ENCODE measurements at regions not wholly inside any gene's neighbourhood (a gene's known extent, or its start where the extent isn't known, plus 50 kb on each side); places are given as distances from the start of the nearest gene placed in this dataset.

DNA sequence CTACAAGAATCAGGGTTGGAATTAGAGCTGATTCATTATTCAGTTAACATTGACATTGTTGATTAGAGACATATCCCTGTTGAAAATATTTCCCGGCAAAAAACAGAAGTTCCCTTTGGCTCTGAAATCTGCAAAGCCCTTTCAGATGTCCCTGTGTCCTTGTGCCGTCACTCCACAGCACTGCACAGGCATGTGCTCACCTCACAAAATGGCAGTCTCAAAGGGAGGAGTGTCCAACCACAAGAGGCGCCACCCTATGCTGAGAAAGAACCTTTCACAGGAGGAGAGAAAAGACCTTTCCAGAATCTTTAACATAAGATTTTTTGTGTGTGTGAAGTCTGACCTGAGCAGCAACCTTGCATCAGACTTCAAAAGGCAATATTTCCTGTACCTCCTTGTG lies 112.8 kb upstream of the PRSS3 start:
- no peak overlapping the region for H3K4me3 ChIP-seq (ENCODE audit: insufficient read depth, low read length, poor library complexity, severe bottlenecking)
- no peak overlapping the region for H3K4me2 ChIP-seq (ENCODE audit: low read depth, low read length, poor library complexity, severe bottlenecking)
- no peaks in the 10 kb centered on the region for H4K20me1 ChIP-seq (ENCODE audit: low read depth, low read length)
- no peaks in the 10 kb centered on the region for H3K79me2 ChIP-seq (ENCODE audit: insufficient read depth, low read length)
- no peaks in the 10 kb centered on the region for H3K9me2 ChIP-seq (replicated peaks; ENCODE audit: insufficient read depth, low read length)
- no peak overlapping the region for H3K9ac ChIP-seq (ENCODE audit: low read length)
- H3K27me3 ChIP-seq (ENCODE audit: low read length), result no peaks in the 10 kb centered on the region
- H3K36me3 ChIP-seq (ENCODE audit: low read length), result no peaks in the 10 kb centered on the region
- H2AFZ ChIP-seq (ENCODE audit: low read depth, low read length, severe bottlenecking), result no peak overlapping the region
- H3F3A ChIP-seq (ENCODE audit: insufficient read depth), result no peaks in the 10 kb centered on the region
- no peak overlapping the region for H3K27ac ChIP-seq (ENCODE audit: low read depth, low read length)
- no peak for TF ChIP-seq EZH2phosphoT487 (conservative IDR thresholded peaks at IDR 0.05; ENCODE audit: low read length)
- TF ChIP-seq, protein P1, sequence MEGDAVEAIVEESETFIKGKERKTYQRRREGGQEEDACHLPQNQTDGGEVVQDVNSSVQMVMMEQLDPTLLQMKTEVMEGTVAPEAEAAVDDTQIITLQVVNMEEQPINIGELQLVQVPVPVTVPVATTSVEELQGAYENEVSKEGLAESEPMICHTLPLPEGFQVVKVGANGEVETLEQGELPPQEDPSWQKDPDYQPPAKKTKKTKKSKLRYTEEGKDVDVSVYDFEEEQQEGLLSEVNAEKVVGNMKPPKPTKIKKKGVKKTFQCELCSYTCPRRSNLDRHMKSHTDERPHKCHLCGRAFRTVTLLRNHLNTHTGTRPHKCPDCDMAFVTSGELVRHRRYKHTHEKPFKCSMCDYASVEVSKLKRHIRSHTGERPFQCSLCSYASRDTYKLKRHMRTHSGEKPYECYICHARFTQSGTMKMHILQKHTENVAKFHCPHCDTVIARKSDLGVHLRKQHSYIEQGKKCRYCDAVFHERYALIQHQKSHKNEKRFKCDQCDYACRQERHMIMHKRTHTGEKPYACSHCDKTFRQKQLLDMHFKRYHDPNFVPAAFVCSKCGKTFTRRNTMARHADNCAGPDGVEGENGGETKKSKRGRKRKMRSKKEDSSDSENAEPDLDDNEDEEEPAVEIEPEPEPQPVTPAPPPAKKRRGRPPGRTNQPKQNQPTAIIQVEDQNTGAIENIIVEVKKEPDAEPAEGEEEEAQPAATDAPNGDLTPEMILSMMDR (IDR thresholded peaks at IDR 0.05; ENCODE audit: insufficient read depth, low read length, poor library complexity, severe bottlenecking), result no peak
- H3K9me3 ChIP-seq (ENCODE audit: insufficient read depth, low read length), result no peaks in the 10 kb centered on the region

DNA sequence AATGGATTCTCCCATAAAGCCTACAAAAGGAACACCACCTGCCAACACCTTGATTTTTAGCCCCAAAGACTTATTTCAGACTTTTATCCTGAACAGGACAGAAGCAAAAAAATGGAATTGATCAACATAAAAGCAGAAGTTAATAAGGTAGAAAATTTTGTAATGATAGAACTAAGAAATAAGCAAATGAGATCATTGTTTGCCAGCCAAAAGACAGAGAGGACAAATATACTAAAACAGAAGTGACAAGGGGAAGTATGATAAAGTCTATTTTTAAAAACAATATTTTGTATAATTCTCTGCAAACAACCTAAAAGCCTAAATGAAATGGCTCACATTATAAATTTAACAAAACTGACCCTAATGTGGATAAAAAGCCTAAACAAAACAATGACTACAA lies 110.5 kb upstream of the PRSS3 start:
- Histone ChIP-seq H3K79me2 (ENCODE audit: insufficient read depth, low read length) (no peaks in the 10 kb centered on the region), H3K4me2 (ENCODE audit: low read depth, low read length, poor library complexity, severe bottlenecking) (no peak overlapping the region), H3K4me3 (ENCODE audit: insufficient read depth, low read length, poor library complexity, severe bottlenecking) (no peak overlapping the region), H3K36me3 (ENCODE audit: low read length) (no peaks in the 10 kb centered on the region), H4K20me1 (ENCODE audit: low read depth, low read length) (no peaks in the 10 kb centered on the region), H3K9ac (ENCODE audit: low read length) (no peak overlapping the region), H3F3A (ENCODE audit: insufficient read depth) (no peaks in the 10 kb centered on the region), H3K27ac (ENCODE audit: low read depth, low read length) (no peak overlapping the region), H3K9me3 (ENCODE audit: insufficient read depth, low read length) (no peaks in the 10 kb centered on the region), H3K9me2 (replicated peaks; ENCODE audit: insufficient read depth, low read length) (no peaks in the 10 kb centered on the region), H2AFZ (ENCODE audit: low read depth, low read length, severe bottlenecking) (no peak overlapping the region), H3K27me3 (ENCODE audit: low read length) (no peaks in the 10 kb centered on the region)
- TF ChIP-seq, protein P1 (IDR thresholded peaks at IDR 0.05; ENCODE audit: insufficient read depth, low read length, poor library complexity, severe bottlenecking), result no peak
- TF ChIP-seq EZH2phosphoT487 (conservative IDR thresholded peaks at IDR 0.05; ENCODE audit: low read length), result no peak

DNA sequence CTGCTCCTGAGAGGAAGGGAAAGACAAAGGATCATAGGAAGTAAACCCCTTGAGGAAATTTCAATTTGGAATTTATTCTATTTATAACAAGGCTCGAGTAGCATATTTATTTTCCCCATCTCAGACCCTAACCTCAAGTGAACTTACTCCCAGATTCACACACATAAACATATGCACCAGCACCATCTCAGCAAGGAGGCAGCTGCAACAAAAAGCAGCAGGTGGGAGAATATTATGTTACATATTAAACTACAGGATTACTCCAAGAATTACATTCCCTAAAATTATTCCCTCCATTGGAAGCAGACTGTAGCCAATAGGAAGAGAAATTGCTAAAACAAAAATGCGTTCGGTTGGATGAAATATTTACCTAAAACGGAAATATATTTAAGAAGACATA lies 108.4 kb upstream of the PRSS3 start:
- H3K9me2 ChIP-seq (replicated peaks; ENCODE audit: insufficient read depth, low read length), result no peaks in the 10 kb centered on the region
- H3K36me3 ChIP-seq (ENCODE audit: low read length), result no peaks in the 10 kb centered on the region
- H3K27me3 ChIP-seq (ENCODE audit: low read length), result no peaks in the 10 kb centered on the region
- H3K9ac ChIP-seq (ENCODE audit: low read length), result no peak overlapping the region
- no peak overlapping the region for H3K27ac ChIP-seq (ENCODE audit: low read depth, low read length)
- H2AFZ ChIP-seq (ENCODE audit: low read depth, low read length, severe bottlenecking), result no peak overlapping the region
- H3K9me3 ChIP-seq (ENCODE audit: insufficient read depth, low read length), result no peaks in the 10 kb centered on the region
- H3K79me2 ChIP-seq (ENCODE audit: insufficient read depth, low read length), result no peaks in the 10 kb centered on the region
- H3K4me3 ChIP-seq (ENCODE audit: insufficient read depth, low read length, poor library complexity, severe bottlenecking), result no peak overlapping the region
- H4K20me1 ChIP-seq (ENCODE audit: low read depth, low read length), result no peaks in the 10 kb centered on the region
- TF ChIP-seq, protein P1 (IDR thresholded peaks at IDR 0.05; ENCODE audit: insufficient read depth, low read length, poor library complexity, severe bottlenecking), result no peak
- TF ChIP-seq EZH2phosphoT487 (conservative IDR thresholded peaks at IDR 0.05; ENCODE audit: low read length), result no peak
- H3F3A ChIP-seq (ENCODE audit: insufficient read depth), result no peaks in the 10 kb centered on the region
- no peak overlapping the region for H3K4me2 ChIP-seq (ENCODE audit: low read depth, low read length, poor library complexity, severe bottlenecking)

DNA sequence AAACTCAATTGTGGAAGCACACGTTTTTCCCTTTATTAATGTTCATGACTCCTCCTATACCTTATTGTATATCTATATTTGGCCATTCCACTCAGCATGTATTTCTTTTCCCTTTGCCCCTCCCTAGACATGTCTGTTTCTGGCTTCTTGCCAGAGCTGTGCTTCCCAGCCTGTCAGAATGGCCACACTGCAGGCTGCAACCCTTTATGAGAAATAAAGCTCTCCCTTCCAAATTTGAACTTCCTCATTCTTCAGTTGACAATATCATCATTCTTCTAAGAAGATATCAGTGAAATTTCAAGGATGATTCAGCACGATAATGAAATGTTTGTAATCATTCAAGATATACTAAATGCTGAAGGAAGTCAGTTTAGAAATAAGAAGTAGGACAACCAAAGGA lies 107.6 kb upstream of the PRSS3 start:
- Histone ChIP-seq H3K9me3 (ENCODE audit: insufficient read depth, low read length) (no peaks in the 10 kb centered on the region), H3K4me3 (ENCODE audit: insufficient read depth, low read length, poor library complexity, severe bottlenecking) (no peak overlapping the region), H3K36me3 (ENCODE audit: low read length) (no peaks in the 10 kb centered on the region), H4K20me1 (ENCODE audit: low read depth, low read length) (no peaks in the 10 kb centered on the region), H3K79me2 (ENCODE audit: insufficient read depth, low read length) (no peaks in the 10 kb centered on the region), H3K9me2 (replicated peaks; ENCODE audit: insufficient read depth, low read length) (no peaks in the 10 kb centered on the region), H3K4me2 (ENCODE audit: low read depth, low read length, poor library complexity, severe bottlenecking) (no peak overlapping the region), H3K27ac (ENCODE audit: low read depth, low read length) (no peak overlapping the region), H2AFZ (ENCODE audit: low read depth, low read length, severe bottlenecking) (no peak overlapping the region), H3K27me3 (ENCODE audit: low read length) (no peaks in the 10 kb centered on the region), H3K9ac (ENCODE audit: low read length) (no peak overlapping the region), H3F3A (ENCODE audit: insufficient read depth) (no peaks in the 10 kb centered on the region)
- TF ChIP-seq, protein P1 (IDR thresholded peaks at IDR 0.05; ENCODE audit: insufficient read depth, low read length, poor library complexity, severe bottlenecking), result no peak
- no peak for TF ChIP-seq EZH2phosphoT487 (conservative IDR thresholded peaks at IDR 0.05; ENCODE audit: low read length)
